ENCODE measurements at regions not wholly inside any gene's neighbourhood (a gene's known extent, or its start where the extent isn't known, plus 50 kb on each side); places are given as distances from the start of the nearest gene placed in this dataset.

- FAIRE-seq (no peak), DNase-seq (ENCODE audit: low read depth, low spot score) (no peak)
- H3K27ac ChIP-seq (ENCODE audit: control insufficient read depth, insufficient read depth, low read length) = no peak overlapping the region
- H3K9me3 ChIP-seq (ENCODE audit: control insufficient read depth, low read depth, low read length) = peaks cover 12% of the 10 kb centered on the region
- H3K4me2 ChIP-seq (ENCODE audit: control insufficient read depth, extremely low read depth, insufficient read depth, low read depth, low read length) = no peak overlapping the region
- H3K27me3 ChIP-seq (ENCODE audit: control insufficient read depth, extremely low read depth, insufficient read depth, low read length) = no peaks in the 10 kb centered on the region
- no peak overlapping the region for H3K9ac ChIP-seq (ENCODE audit: control insufficient read depth, extremely low read depth, insufficient read depth, low read length)
- H3K4me3 ChIP-seq (ENCODE audit: control insufficient read depth in 2 of 3, extremely low read depth in 1 of 3, insufficient read depth in 2 of 3, low read depth in 1 of 3, low read length in 3 of 3) = no peak overlapping the region
- H3K79me2 ChIP-seq (ENCODE audit: control insufficient read depth, insufficient read depth, low read length) = no peaks in the 10 kb centered on the region
- H3K4me1 ChIP-seq (ENCODE audit: control insufficient read depth, extremely low read depth, insufficient read depth, low read length) = no peaks in the 10 kb centered on the region
- H3K36me3 ChIP-seq (ENCODE audit: control insufficient read depth in 2 of 2, extremely low read depth in 1 of 2, insufficient read depth in 2 of 2, low read length in 2 of 2) = no peaks in the 10 kb centered on the region
- no peak for TF ChIP-seq EZH2 (IDR thresholded peaks at IDR 0.05; ENCODE audit: low read length)
- no peak for TF ChIP-seq CTCF (optimal IDR thresholded peaks at IDR 0.05 in 1 of 3, IDR thresholded peaks at IDR 0.05 in 1 of 3, conservative IDR thresholded peaks at IDR 0.05 in 1 of 3; ENCODE audit: extremely low read depth in 1 of 3, insufficient read depth in 2 of 3, low read length in 3 of 3)
- no peak overlapping the region for H2AFZ ChIP-seq (ENCODE audit: control insufficient read depth, low read length)
- dilution Hi-C loops (cut with MboI; ENCODE audit: extremely low pct_ligation_motif_present, low sequenced_read_pairs) = no loop called here
- no peaks in the 10 kb centered on the region for H4K20me1 ChIP-seq (ENCODE audit: control insufficient read depth, extremely low read depth, insufficient read depth, low read length)
- H3K9me1 ChIP-seq (ENCODE audit: control insufficient read depth, extremely low read depth, insufficient read depth, low read length) = no peaks in the 10 kb centered on the region
Measured at GRCh38 chr10:130339091-130339490, 202.9 kb downstream of the GLRX3 start.

GRCh38 chr10:130339911-130340310, 203.7 kb downstream of the GLRX3 start:
- H3K79me2 ChIP-seq (ENCODE audit: control insufficient read depth, insufficient read depth, low read length) = no peaks in the 10 kb centered on the region
- no peaks in the 10 kb centered on the region for H3K36me3 ChIP-seq (ENCODE audit: control insufficient read depth in 2 of 2, extremely low read depth in 1 of 2, insufficient read depth in 2 of 2, low read length in 2 of 2)
- H3K27me3 ChIP-seq (ENCODE audit: control insufficient read depth, extremely low read depth, insufficient read depth, low read length) = no peaks in the 10 kb centered on the region
- TF ChIP-seq CTCF (optimal IDR thresholded peaks at IDR 0.05 in 1 of 3, IDR thresholded peaks at IDR 0.05 in 1 of 3, conservative IDR thresholded peaks at IDR 0.05 in 1 of 3; ENCODE audit: extremely low read depth in 1 of 3, insufficient read depth in 2 of 3, low read length in 3 of 3) (no peak), EZH2 (IDR thresholded peaks at IDR 0.05; ENCODE audit: low read length) (no peak)
- H3K4me1 ChIP-seq (ENCODE audit: control insufficient read depth, extremely low read depth, insufficient read depth, low read length) = no peaks in the 10 kb centered on the region
- no peak for FAIRE-seq
- dilution Hi-C loops (cut with MboI; ENCODE audit: extremely low pct_ligation_motif_present, low sequenced_read_pairs) = no loop called here
- no peak overlapping the region for H3K4me3 ChIP-seq (ENCODE audit: control insufficient read depth in 2 of 3, extremely low read depth in 1 of 3, insufficient read depth in 2 of 3, low read depth in 1 of 3, low read length in 3 of 3)
- no peak overlapping the region for H3K4me2 ChIP-seq (ENCODE audit: control insufficient read depth, extremely low read depth, insufficient read depth, low read depth, low read length)
- H3K27ac ChIP-seq (ENCODE audit: control insufficient read depth, insufficient read depth, low read length) = no peak overlapping the region
- H2AFZ ChIP-seq (ENCODE audit: control insufficient read depth, low read length) = no peak overlapping the region
- no peak overlapping the region for H3K9ac ChIP-seq (ENCODE audit: control insufficient read depth, extremely low read depth, insufficient read depth, low read length)
- no peak for DNase-seq (ENCODE audit: low read depth, low spot score)
- H3K9me3 ChIP-seq (ENCODE audit: control insufficient read depth, low read depth, low read length) = peaks cover 12% of the 10 kb centered on the region
- H4K20me1 ChIP-seq (ENCODE audit: control insufficient read depth, extremely low read depth, insufficient read depth, low read length) = no peaks in the 10 kb centered on the region
- no peaks in the 10 kb centered on the region for H3K9me1 ChIP-seq (ENCODE audit: control insufficient read depth, extremely low read depth, insufficient read depth, low read length)
